ENCODE measurements at regions not wholly inside any gene's neighbourhood (a gene's known extent, or its start where the extent isn't known, plus 50 kb on each side); places are given as distances from the start of the nearest gene placed in this dataset.

DNA sequence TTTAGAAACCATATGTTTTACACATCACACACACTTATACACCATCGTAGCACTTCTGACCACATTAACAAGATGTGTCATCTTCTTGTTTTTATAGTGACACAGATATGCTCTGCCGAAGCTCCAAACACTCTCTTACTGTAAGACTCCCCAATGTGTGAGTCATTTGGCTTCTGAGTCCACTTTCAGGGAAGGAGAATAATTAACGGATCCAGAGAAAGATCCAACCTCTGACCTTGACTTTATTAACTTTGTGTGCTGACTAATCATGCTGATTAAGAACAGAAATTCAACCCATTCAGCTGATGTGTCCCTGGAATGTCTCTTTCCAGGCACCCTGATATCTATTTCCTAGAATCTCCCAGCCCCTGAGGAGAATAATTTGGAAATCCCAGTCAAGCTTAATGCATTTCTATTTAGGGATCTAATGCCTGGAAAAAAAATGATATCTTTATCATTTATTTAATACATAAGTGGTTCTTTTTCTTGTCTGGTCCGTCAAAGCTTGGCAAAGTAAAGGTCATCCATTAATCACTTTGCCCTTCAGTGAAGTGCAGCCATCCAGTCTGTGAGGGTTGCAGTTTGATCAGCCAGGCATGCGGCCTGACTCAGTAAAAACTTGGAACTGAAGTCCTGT, 615.8 kb upstream of the SYT4 start:
- 42 to 46% methylated on average over 5 of the region's 5 CpGs for WGBS, 2 donors

DNA sequence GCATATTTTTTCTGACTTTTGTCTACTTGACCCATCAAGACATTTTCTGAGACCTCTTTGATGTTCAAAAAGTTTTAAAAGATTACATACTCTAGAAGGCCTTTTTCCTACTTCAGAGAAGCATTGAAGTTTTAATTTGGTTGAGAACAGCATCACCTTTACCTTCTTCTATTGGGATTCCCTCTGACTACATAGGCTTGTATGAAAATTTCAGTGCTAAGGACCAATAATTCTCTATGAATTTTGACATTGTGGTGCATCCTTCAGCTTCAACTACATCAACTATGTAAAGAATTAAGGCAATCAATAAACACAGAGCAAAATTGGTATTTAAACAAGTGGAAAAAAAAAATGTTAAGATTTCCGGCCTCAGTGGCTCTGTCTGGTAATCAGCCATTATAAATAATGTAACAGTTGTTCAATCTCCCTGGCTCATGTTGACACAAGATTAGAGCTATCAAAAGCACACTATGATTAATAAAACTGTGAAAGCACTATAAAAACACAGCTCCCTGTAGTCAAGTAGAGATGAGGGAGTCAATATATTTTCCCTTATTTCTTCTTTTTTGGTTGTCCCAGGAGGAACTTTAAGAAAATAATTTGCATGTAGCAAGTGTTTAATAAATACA, 627.0 kb upstream of the SYT4 start:
- WGBS, 2 donors, result 83 to 88% methylated on average over 1 of the region's 1 CpG
- H3K4me3 ChIP-seq (ENCODE audit: low read depth, poor library complexity, severe bottlenecking), result no peak overlapping the region
- intact Hi-C loops (cut with DNase I; ENCODE audit: low total_unique reads), result no loop called here
- TF ChIP-seq POLR2A (IDR thresholded peaks at IDR 0.05) (no peak), CTCF (IDR thresholded peaks at IDR 0.05) (no peak)
- no peak for DNase-seq (ENCODE audit: low spot score in 2 of 2)

More for the DNA sequence above, 615.8 kb upstream of the SYT4 start:
- TF ChIP-seq POLR2A (IDR thresholded peaks at IDR 0.05), result no peak
- no peak for TF ChIP-seq CTCF (IDR thresholded peaks at IDR 0.05)
- intact Hi-C loops (cut with DNase I; ENCODE audit: low total_unique reads), result no loop called here
- H3K4me3 ChIP-seq (ENCODE audit: low read depth, poor library complexity, severe bottlenecking), result no peak overlapping the region
- DNase-seq (ENCODE audit: low spot score in 2 of 2), result no peak

DNA sequence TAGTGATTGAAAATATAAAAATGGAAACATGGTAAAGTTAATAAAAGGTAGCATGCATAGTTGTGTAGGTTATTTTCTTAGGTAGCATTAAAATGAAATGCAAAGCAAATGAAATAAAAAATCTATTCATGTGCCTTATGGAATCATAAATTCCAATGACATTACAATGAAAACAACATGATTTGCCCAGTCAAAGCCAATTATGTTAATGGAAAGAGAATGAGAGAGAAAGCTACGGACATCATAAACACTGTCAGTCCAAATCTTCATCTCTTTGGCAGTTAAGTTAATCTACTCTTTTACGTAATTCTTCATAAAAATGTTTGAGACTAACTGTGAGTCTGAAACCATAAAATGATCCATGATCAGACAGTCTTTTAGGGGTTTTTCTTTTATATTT, 636.7 kb upstream of the SYT4 start:
- H3K4me3 ChIP-seq (ENCODE audit: low read depth, poor library complexity, severe bottlenecking), result no peak overlapping the region
- no peak for TF ChIP-seq CTCF (IDR thresholded peaks at IDR 0.05)
- WGBS, 2 donors, result 77 to 78% methylated on average over 2 of the region's 2 CpGs
- no peak for DNase-seq (ENCODE audit: low spot score in 2 of 2)
- intact Hi-C loops (cut with DNase I; ENCODE audit: low total_unique reads), result no loop called here

DNA sequence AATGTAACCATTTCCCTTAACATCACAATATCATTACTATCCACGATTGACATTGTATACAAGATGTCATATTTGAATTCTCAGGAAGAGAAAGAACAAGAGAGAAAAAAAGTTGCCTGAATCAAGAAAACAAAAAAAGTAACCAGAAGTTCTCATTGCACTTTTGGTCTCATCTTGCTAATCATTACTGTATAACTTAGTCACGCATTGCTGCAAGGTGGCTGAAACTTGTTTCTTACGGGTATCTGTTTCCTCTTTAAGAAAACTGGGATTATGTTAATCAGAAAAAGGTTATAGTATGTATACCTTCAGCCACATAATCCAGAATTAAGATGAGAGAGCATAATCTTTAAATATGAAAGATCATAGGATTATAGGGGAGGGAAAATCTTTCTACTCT, 639.7 kb upstream of the SYT4 start:
- intact Hi-C loops (cut with DNase I; ENCODE audit: low total_unique reads), result no loop called here
- no peak overlapping the region for H3K4me3 ChIP-seq (ENCODE audit: low read depth, poor library complexity, severe bottlenecking)
- DNase-seq (ENCODE audit: low spot score in 2 of 2), result no peak
- TF ChIP-seq POLR2A (IDR thresholded peaks at IDR 0.05), result no peak
- no peak for TF ChIP-seq CTCF (IDR thresholded peaks at IDR 0.05)
- WGBS, 2 donors, result 87 to 88% methylated on average over 3 of the region's 3 CpGs

DNA sequence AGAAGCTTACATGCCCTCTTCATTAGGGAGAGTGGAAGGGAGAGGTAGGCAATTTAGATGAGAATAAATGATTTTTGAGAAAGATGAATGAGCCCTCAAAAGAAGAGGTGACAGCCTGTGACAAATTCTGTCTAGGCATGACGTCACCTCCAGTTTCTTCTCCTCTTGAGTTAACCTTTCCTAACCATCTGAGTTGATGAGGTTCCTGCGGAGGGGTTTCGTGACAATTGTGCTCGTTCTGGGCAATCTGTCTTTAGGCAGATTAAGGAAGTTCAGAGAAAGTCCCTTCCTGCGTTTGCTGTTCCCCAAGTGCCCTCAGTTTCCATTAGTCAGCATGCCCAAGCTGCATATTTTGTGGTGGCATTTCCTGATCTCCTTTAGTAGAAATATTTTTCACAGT, 640.2 kb upstream of the SYT4 start:
- WGBS, 2 donors, result 73 to 79% methylated on average over 5 of the region's 5 CpGs
- no peak for DNase-seq (ENCODE audit: low spot score in 2 of 2)
- intact Hi-C loops (cut with DNase I; ENCODE audit: low total_unique reads), result no loop called here
- TF ChIP-seq POLR2A (IDR thresholded peaks at IDR 0.05) (no peak), CTCF (IDR thresholded peaks at IDR 0.05) (no peak)
- H3K4me3 ChIP-seq (ENCODE audit: low read depth, poor library complexity, severe bottlenecking), result no peak overlapping the region

DNA sequence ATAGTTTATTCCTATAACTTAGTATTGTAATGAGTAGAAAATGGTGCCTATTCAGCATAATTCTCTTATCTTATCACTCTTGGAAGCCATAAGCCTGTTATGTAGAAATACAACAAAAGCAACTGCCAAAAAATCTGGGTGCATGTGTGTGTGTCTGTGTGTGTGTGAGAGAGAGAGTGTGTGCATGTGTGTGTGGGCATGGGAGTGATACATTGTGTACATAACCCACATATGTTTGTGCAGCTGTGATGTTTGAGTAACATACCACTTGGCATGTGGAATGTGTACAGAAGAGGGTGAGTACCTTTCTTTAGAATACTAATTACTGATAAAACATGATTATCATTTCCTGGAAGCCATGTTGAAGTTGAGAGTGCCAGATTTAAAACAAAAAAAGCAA, 642.3 kb upstream of the SYT4 start:
- DNase-seq (ENCODE audit: low spot score in 2 of 2), result no peak
- TF ChIP-seq CTCF (IDR thresholded peaks at IDR 0.05), result no peak
- no peak for TF ChIP-seq POLR2A (IDR thresholded peaks at IDR 0.05)
- intact Hi-C loops (cut with DNase I; ENCODE audit: low total_unique reads), result no loop called here
- no peak overlapping the region for H3K4me3 ChIP-seq (ENCODE audit: low read depth, poor library complexity, severe bottlenecking)
